Left forelimb (tissue), 1 donor: ENCODE measurements at regions not wholly inside any gene's neighbourhood (a gene's known extent, or its start where the extent isn't known, plus 50 kb on each side); places are given as distances from the start of the nearest gene placed in this dataset.
"Not testable (repeated sequence)": the region's sequence is repeated elsewhere in the genome, so short reads cannot be mapped to it uniquely, and the experiment has no call there.

Experiments used
- DNase-seq: peaks from one replicate; pipeline ENCODE4 v3.0.0-alpha.2; 2018; ENCODE audit warnings: low spot score

GRCh38 chr3:15903759-15904720 lies 106.3 kb upstream of the ANKRD28 start:
- no peak for DNase-seq

GRCh38 chr3:15905041-15905440 lies 107.3 kb upstream of the ANKRD28 start:
- DNase-seq, result no peak

- DNase-seq, result not testable (repeated sequence)
These were observed 109.6 kb upstream of the ANKRD28 start for GRCh38 chr3:15907403-15907802.

GRCh38 chr3:15918988-15919387 lies 121.2 kb upstream of the ANKRD28 start:
- no peak for DNase-seq

- no peak for DNase-seq
These were observed 122.2 kb upstream of the ANKRD28 start for GRCh38 chr3:15919971-15920370.

GRCh38 chr3:15923640-15924405 lies 126.0 kb upstream of the ANKRD28 start:
- DNase-seq, result no peak

GRCh38 chr3:15924914-15925313 lies 127.1 kb upstream of the ANKRD28 start:
- no peak for DNase-seq

- DNase-seq, result no peak
These were observed 129.1 kb upstream of the ANKRD28 start for GRCh38 chr3:15926871-15927270.

- DNase-seq, result no peak
These were observed 130.2 kb upstream of the ANKRD28 start for GRCh38 chr3:15927969-15928368.

GRCh38 chr3:15929944-15930571 lies 132.3 kb upstream of the ANKRD28 start:
- no peak for DNase-seq

GRCh38 chr3:15932348-15933300 lies 134.8 kb upstream of the ANKRD28 start:
- no peak for DNase-seq

- no peak for DNase-seq
These were observed 135.8 kb upstream of the ANKRD28 start for GRCh38 chr3:15933439-15934139.

GRCh38 chr3:15934389-15935195 lies 136.8 kb upstream of the ANKRD28 start:
- no peak for DNase-seq

- no peak for DNase-seq
These were observed 138.5 kb upstream of the ANKRD28 start for GRCh38 chr3:15936312-15936711.

GRCh38 chr3:15940641-15941040 lies 142.9 kb upstream of the ANKRD28 start:
- no peak for DNase-seq

GRCh38 chr3:15941457-15941856 lies 143.7 kb upstream of the ANKRD28 start:
- not testable (repeated sequence) for DNase-seq

- no peak for DNase-seq
These were observed 144.2 kb upstream of the ANKRD28 start for GRCh38 chr3:15941958-15942357.

- DNase-seq, result no peak
These were observed 144.7 kb upstream of the ANKRD28 start for GRCh38 chr3:15942462-15942861.

GRCh38 chr3:15942936-15943335 lies 145.2 kb upstream of the ANKRD28 start:
- DNase-seq, result no peak

GRCh38 chr3:15948388-15948787 lies 150.6 kb upstream of the ANKRD28 start:
- DNase-seq, result no peak
